ENCODE measurements at regions not wholly inside any gene's neighbourhood (a gene's known extent, or its start where the extent isn't known, plus 50 kb on each side); places are given as distances from the start of the nearest gene placed in this dataset.
A peak's percentile ranks its signal among the peaks of the same experiment; 100 is the strongest.
"Not testable (repeated sequence)": the region's sequence is repeated elsewhere in the genome, so short reads cannot be mapped to it uniquely, and the experiment has no call there.

- no peak overlapping the region for H3K4me3 ChIP-seq (ENCODE audit: low read length)
- no peak overlapping the region for H3K9ac ChIP-seq (ENCODE audit: low read length)
- no peak for DNase-seq (ENCODE audit: low read depth)
- no peaks in the 10 kb centered on the region for H3K36me3 ChIP-seq (ENCODE audit: control insufficient read depth, insufficient read depth, low read length, severe bottlenecking)
- H3K4me1 ChIP-seq (ENCODE audit: control insufficient read depth, insufficient read depth, low read length): peaks cover 7% of the 10 kb centered on the region
- H3K9me3 ChIP-seq (ENCODE audit: control insufficient read depth, low read length): no peaks in the 10 kb centered on the region
- H3K27me3 ChIP-seq (replicated peaks; ENCODE audit: control insufficient read depth, insufficient read depth, low read length): no peaks in the 10 kb centered on the region
Observed at GRCh38 chr15:92725171-92725570, 69.6 kb upstream of the FAM174B start.

GRCh38 chr15:92728266-92728665 lies 72.7 kb upstream of the FAM174B start:
- H3K36me3 ChIP-seq (ENCODE audit: control insufficient read depth, insufficient read depth, low read length, severe bottlenecking): no peaks in the 10 kb centered on the region
- no peak for DNase-seq (ENCODE audit: low read depth)
- no peaks in the 10 kb centered on the region for H3K9me3 ChIP-seq (ENCODE audit: control insufficient read depth, low read length)
- H3K4me3 ChIP-seq (ENCODE audit: low read length): no peak overlapping the region
- no peaks in the 10 kb centered on the region for H3K27me3 ChIP-seq (replicated peaks; ENCODE audit: control insufficient read depth, insufficient read depth, low read length)
- H3K9ac ChIP-seq (ENCODE audit: low read length): no peak overlapping the region
- peaks cover 7% of the 10 kb centered on the region for H3K4me1 ChIP-seq (ENCODE audit: control insufficient read depth, insufficient read depth, low read length)

DNA sequence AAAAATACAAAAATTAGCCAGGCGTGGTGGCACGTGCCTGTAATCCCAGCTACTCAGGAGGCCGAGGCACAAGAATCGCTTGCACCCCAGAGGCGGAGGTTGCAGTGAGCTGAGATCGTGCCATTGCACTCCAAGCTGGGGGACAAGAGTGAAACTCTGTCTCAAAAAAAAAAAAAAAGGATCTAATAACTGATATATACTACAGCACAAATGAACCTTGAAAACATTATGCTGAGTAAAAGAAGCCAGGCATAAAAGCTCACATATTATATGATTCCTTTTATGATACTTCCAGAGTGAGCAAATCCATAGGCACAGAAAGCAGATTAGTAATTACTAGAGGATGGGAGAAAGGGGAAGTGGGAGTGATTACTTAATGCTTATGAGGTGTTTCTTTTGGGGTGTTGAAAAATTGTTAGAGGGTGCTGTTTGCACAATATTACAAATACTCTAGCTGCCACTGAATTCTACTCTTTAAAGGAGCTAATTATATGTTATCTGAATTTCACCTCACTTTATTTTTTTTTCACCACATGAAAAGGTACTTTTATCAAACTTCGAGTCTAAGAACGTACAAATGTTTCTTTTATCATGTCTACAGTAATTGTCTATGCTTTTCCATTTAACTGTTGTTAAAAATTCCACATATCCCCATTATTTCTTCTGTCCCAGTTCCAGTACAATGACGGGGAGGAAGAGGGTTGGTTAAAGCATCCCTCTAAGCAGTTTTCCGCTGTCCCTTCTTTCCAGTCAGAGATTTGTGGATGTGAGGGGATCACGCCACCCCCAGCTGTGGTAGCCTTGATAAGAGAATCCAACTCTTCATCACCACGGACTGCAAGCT lies 77.7 kb upstream of the FAM174B start:
- peaks cover 5% of the 10 kb centered on the region for H3K4me1 ChIP-seq (ENCODE audit: control insufficient read depth, insufficient read depth, low read length)
- H3K9me3 ChIP-seq (ENCODE audit: control insufficient read depth, low read length): no peaks in the 10 kb centered on the region
- no peaks in the 10 kb centered on the region for H3K27me3 ChIP-seq (replicated peaks; ENCODE audit: control insufficient read depth, insufficient read depth, low read length)
- H3K4me3 ChIP-seq (ENCODE audit: low read length): peak overlapping the region; percentile 86
- DNase-seq (ENCODE audit: low read depth): no peak
- H3K36me3 ChIP-seq (ENCODE audit: control insufficient read depth, insufficient read depth, low read length, severe bottlenecking): no peaks in the 10 kb centered on the region
- peak overlapping the region; percentile 89 for H3K9ac ChIP-seq (ENCODE audit: low read length)

DNA sequence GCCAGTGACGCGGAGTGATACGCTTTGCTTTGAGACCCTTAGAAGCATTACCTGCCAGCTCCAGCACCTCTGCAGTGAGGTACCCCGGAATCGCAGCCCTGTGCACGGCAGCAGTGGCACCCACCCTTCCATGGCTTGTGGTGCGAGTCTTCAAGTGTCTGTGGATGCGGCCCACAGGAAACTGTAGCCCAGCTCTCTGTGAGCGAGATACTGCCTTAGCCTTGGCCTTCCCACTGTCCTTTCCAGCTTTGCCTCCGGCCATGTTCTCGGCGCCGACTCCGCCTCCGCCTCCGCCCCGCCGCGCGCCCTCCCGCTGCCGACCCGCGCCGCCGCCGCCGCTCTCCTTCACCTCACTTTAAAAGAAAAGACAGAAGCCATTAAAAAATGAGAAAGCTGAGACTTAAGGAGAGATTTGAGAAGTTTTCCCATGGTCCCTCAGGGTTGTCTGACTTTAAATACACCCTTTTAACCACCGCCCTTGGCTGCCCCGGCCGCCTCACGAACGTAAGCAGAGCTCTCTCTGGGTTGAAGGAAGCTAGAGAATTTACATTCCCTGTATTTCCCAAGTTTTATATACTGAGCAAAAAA lies 78.5 kb upstream of the FAM174B start:
- H3K36me3 ChIP-seq (ENCODE audit: control insufficient read depth, insufficient read depth, low read length, severe bottlenecking): no peaks in the 10 kb centered on the region
- DNase-seq (ENCODE audit: low read depth): no peak
- peaks cover 5% of the 10 kb centered on the region for H3K4me1 ChIP-seq (ENCODE audit: control insufficient read depth, insufficient read depth, low read length)
- H3K9ac ChIP-seq (ENCODE audit: low read length): peak overlapping the region; percentile 89
- no peaks in the 10 kb centered on the region for H3K9me3 ChIP-seq (ENCODE audit: control insufficient read depth, low read length)
- peak overlapping the region; percentile 86 for H3K4me3 ChIP-seq (ENCODE audit: low read length)
- H3K27me3 ChIP-seq (replicated peaks; ENCODE audit: control insufficient read depth, insufficient read depth, low read length): no peaks in the 10 kb centered on the region

GRCh38 chr15:92739246-92739645 lies 83.7 kb upstream of the FAM174B start:
- not testable (repeated sequence) for H3K27me3 ChIP-seq (replicated peaks; ENCODE audit: control insufficient read depth, insufficient read depth, low read length); H3K4me3 ChIP-seq (ENCODE audit: low read length); DNase-seq (ENCODE audit: low read depth); H3K9me3 ChIP-seq (ENCODE audit: control insufficient read depth, low read length); H3K9ac ChIP-seq (ENCODE audit: low read length); H3K36me3 ChIP-seq (ENCODE audit: control insufficient read depth, insufficient read depth, low read length, severe bottlenecking); H3K4me1 ChIP-seq (ENCODE audit: control insufficient read depth, insufficient read depth, low read length)

DNA sequence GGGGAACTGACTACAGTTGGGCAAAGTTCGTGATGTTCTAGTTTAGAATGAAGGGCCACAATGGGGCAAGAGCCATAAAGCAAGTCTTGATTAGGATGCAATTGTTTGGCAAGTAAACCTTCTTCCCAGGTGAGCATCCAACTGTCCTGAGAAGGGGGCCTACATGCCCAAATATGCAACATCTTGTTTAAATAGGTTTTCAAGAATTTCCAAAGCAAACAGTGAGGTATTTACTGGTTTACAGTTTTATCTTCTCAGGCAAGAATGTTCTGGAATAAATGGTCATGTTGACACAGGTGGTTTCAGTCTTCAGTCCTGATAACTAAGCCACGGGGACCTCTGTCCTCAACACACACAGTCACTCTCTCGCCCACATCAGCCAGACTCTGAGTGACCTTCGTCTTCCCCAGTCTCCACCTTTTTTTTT lies 90.3 kb upstream of the FAM174B start:
- DNase-seq (ENCODE audit: low read depth): no peak
- H3K9me3 ChIP-seq (ENCODE audit: control insufficient read depth, low read length): no peaks in the 10 kb centered on the region

GRCh38 chr15:92747047-92747446 lies 91.5 kb upstream of the FAM174B start:
- H3K9me3 ChIP-seq (ENCODE audit: control insufficient read depth, low read length): no peaks in the 10 kb centered on the region
- H3K9ac ChIP-seq (ENCODE audit: low read length): no peak overlapping the region
- no peaks in the 10 kb centered on the region for H3K27me3 ChIP-seq (replicated peaks; ENCODE audit: control insufficient read depth, insufficient read depth, low read length)
- H3K36me3 ChIP-seq (ENCODE audit: control insufficient read depth, insufficient read depth, low read length, severe bottlenecking): no peaks in the 10 kb centered on the region
- no peak for DNase-seq (ENCODE audit: low read depth)
- H3K4me1 ChIP-seq (ENCODE audit: control insufficient read depth, insufficient read depth, low read length): no peaks in the 10 kb centered on the region
- H3K4me3 ChIP-seq (ENCODE audit: low read length): no peak overlapping the region

More for the DNA sequence above, 90.3 kb upstream of the FAM174B start:
- no peak overlapping the region for H3K4me3 ChIP-seq (ENCODE audit: low read length)
- no peak overlapping the region for H3K9ac ChIP-seq (ENCODE audit: low read length)
- H3K4me1 ChIP-seq (ENCODE audit: control insufficient read depth, insufficient read depth, low read length): no peaks in the 10 kb centered on the region
- no peaks in the 10 kb centered on the region for H3K36me3 ChIP-seq (ENCODE audit: control insufficient read depth, insufficient read depth, low read length, severe bottlenecking)
- H3K27me3 ChIP-seq (replicated peaks; ENCODE audit: control insufficient read depth, insufficient read depth, low read length): no peaks in the 10 kb centered on the region

DNA sequence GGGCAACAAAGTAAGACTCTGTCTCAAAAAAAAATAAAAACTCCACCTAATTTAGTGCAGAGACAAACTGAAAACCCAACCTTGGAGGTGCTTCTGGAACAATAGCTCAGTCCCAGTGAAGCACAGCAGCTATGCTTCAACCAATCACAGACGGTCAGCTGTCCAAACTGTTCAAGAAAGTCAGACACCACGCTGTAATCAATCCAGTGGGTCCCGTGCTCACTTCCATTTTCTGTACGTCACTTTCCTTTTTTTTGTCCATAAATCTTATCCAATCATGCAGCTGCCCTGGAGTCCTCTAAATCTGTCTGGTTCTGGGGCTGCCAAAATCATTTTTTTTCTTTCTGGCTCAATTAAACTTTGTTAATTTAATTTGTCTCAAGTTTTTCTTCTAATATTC lies 93.6 kb upstream of the FAM174B start:
- Histone ChIP-seq H3K4me1 (ENCODE audit: control insufficient read depth, insufficient read depth, low read length) (no peaks in the 10 kb centered on the region), H3K9me3 (ENCODE audit: control insufficient read depth, low read length) (no peaks in the 10 kb centered on the region), H3K27me3 (replicated peaks; ENCODE audit: control insufficient read depth, insufficient read depth, low read length) (no peaks in the 10 kb centered on the region), H3K36me3 (ENCODE audit: control insufficient read depth, insufficient read depth, low read length, severe bottlenecking) (no peaks in the 10 kb centered on the region), H3K4me3 (ENCODE audit: low read length) (no peak overlapping the region), H3K9ac (ENCODE audit: low read length) (no peak overlapping the region)
- DNase-seq (ENCODE audit: low read depth): no peak

GRCh38 chr15:92749946-92750345 lies 94.4 kb upstream of the FAM174B start:
- Histone ChIP-seq H3K4me1 (ENCODE audit: control insufficient read depth, insufficient read depth, low read length) (no peaks in the 10 kb centered on the region), H3K9me3 (ENCODE audit: control insufficient read depth, low read length) (no peaks in the 10 kb centered on the region), H3K27me3 (replicated peaks; ENCODE audit: control insufficient read depth, insufficient read depth, low read length) (no peaks in the 10 kb centered on the region), H3K9ac (ENCODE audit: low read length) (no peak overlapping the region), H3K36me3 (ENCODE audit: control insufficient read depth, insufficient read depth, low read length, severe bottlenecking) (no peaks in the 10 kb centered on the region), H3K4me3 (ENCODE audit: low read length) (no peak overlapping the region)
- DNase-seq (ENCODE audit: low read depth): no peak

DNA sequence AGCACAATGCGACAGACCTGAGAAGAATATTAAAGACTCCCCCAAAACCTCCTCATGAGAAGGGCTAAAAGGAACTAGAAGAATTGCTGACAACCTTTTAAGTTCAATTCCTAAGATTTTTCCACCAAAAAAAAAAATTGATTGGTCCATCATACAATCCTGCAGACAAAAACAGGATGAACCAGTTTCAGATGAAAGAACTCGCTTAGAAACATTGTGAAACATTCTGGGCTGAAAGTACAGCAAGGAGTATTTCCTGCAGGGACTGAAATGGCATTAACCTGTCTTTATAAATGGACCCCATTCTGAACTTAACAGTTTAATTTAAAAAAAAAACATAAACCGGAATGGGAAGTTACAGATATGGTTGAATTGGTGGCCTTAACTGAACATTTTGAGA lies 96.0 kb upstream of the FAM174B start:
- H3K36me3 ChIP-seq (ENCODE audit: control insufficient read depth, insufficient read depth, low read length, severe bottlenecking): no peaks in the 10 kb centered on the region
- no peaks in the 10 kb centered on the region for H3K4me1 ChIP-seq (ENCODE audit: control insufficient read depth, insufficient read depth, low read length)
- no peak overlapping the region for H3K9ac ChIP-seq (ENCODE audit: low read length)
- H3K9me3 ChIP-seq (ENCODE audit: control insufficient read depth, low read length): no peaks in the 10 kb centered on the region
- H3K27me3 ChIP-seq (replicated peaks; ENCODE audit: control insufficient read depth, insufficient read depth, low read length): no peaks in the 10 kb centered on the region
- no peak overlapping the region for H3K4me3 ChIP-seq (ENCODE audit: low read length)
- DNase-seq (ENCODE audit: low read depth): no peak

GRCh38 chr15:92753591-92753990 lies 98.0 kb upstream of the FAM174B start:
- Histone ChIP-seq H3K9me3 (ENCODE audit: control insufficient read depth, low read length) (no peaks in the 10 kb centered on the region), H3K27me3 (replicated peaks; ENCODE audit: control insufficient read depth, insufficient read depth, low read length) (no peaks in the 10 kb centered on the region), H3K4me3 (ENCODE audit: low read length) (no peak overlapping the region), H3K4me1 (ENCODE audit: control insufficient read depth, insufficient read depth, low read length) (no peaks in the 10 kb centered on the region), H3K9ac (ENCODE audit: low read length) (no peak overlapping the region), H3K36me3 (ENCODE audit: control insufficient read depth, insufficient read depth, low read length, severe bottlenecking) (no peaks in the 10 kb centered on the region)
- no peak for DNase-seq (ENCODE audit: low read depth)

All from adipocyte (in vitro differentiated cells).